H9 (cell line): ENCODE measurements at regions not wholly inside any gene's neighbourhood (a gene's known extent, or its start where the extent isn't known, plus 50 kb on each side); places are given as distances from the start of the nearest gene placed in this dataset.
"Not testable (repeated sequence)": the region's sequence is repeated elsewhere in the genome, so short reads cannot be mapped to it uniquely, and the experiment has no call there.

Experiments
- DNase-seq: peaks from one replicate; pipeline ENCODE4 v3.0.0-alpha.2; 2017
- H2AFZ ChIP-seq: one replicate; pipeline ENCODE4 v1.6.1; 2013; ENCODE audit warnings: mild to moderate bottlenecking, low read length, control low read depth, moderate library complexity
- H2AK5ac ChIP-seq: 2 replicates; pipeline ENCODE4 v1.6.1; 2013; ENCODE audit warnings: low read length, control low read depth, mixed read lengths; ENCODE audit not compliant: insufficient read length
- H2BK120ac ChIP-seq: one replicate; pipeline ENCODE4 v1.6.1; 2013; ENCODE audit warnings: low read depth, mild to moderate bottlenecking, low read length, control low read depth, inconsistent platforms; ENCODE audit not compliant: poor library complexity, severe bottlenecking
- H2BK12ac ChIP-seq: 2 replicates; pipeline ENCODE4 v1.6.1; 2013; ENCODE audit warnings: low read length, control low read depth, mixed read lengths, low read depth; ENCODE audit not compliant: insufficient read length
- H2BK15ac ChIP-seq: 2 replicates; pipeline ENCODE4 v1.6.1; 2013; ENCODE audit warnings: low read depth, low read length, control low read depth
- H2BK20ac ChIP-seq: one replicate; pipeline ENCODE4 v1.6.1; 2013; ENCODE audit warnings: low read depth, mild to moderate bottlenecking, low read length, control low read depth, inconsistent platforms; ENCODE audit not compliant: poor library complexity, severe bottlenecking
- H2BK5ac ChIP-seq: 2 replicates; pipeline ENCODE4 v1.6.1; 2013; ENCODE audit warnings: low read length, control low read depth, mixed read lengths; ENCODE audit not compliant: insufficient read length
- H3K14ac ChIP-seq: 2 replicates; pipeline ENCODE4 v1.6.1; 2013; ENCODE audit warnings: low read length, control low read depth; ENCODE audit not compliant: insufficient read depth
- H3K18ac ChIP-seq: 2 replicates; pipeline ENCODE4 v1.6.1; 2013; ENCODE audit warnings: low read depth, mild to moderate bottlenecking, mixed read lengths, low read length, control low read depth; ENCODE audit not compliant: insufficient read length
- H3K23ac ChIP-seq: 2 replicates; pipeline ENCODE4 v1.6.1; 2013; ENCODE audit warnings: low read length, control low read depth, mixed read lengths, low read depth; ENCODE audit not compliant: insufficient read length
- H3K23me2 ChIP-seq: 2 replicates; pipeline ENCODE4 v1.6.1; 2013; ENCODE audit warnings: low read depth, mild to moderate bottlenecking, mixed read lengths, low read length, control low read depth; ENCODE audit not compliant: insufficient read length, poor library complexity, severe bottlenecking
- H3K27ac ChIP-seq: 2 replicates; pipeline ENCODE4 v1.5.1; 2013; ENCODE audit warnings: low read length, control low read depth, mixed read lengths, low read depth; ENCODE audit not compliant: insufficient read length
- H3K27me3 ChIP-seq: 2 replicates; pipeline ENCODE4 v1.6.1; 2013; ENCODE audit warnings: low read length, control low read depth, inconsistent platforms; ENCODE audit not compliant: insufficient read depth
- H3K4ac ChIP-seq: 2 replicates; pipeline ENCODE4 v1.6.1; 2013; ENCODE audit warnings: low read depth, mild to moderate bottlenecking, control low read depth, inconsistent platforms, low read length, moderate library complexity
- H3K4me1 ChIP-seq: 2 replicates; pipeline ENCODE4 v1.6.1; 2013; ENCODE audit warnings: low read length, control low read depth, inconsistent platforms; ENCODE audit not compliant: insufficient read depth
- H3K4me2 ChIP-seq: 2 replicates; pipeline ENCODE4 v1.6.1; 2013; ENCODE audit warnings: low read length, control low read depth, mixed read lengths; ENCODE audit not compliant: insufficient read length, insufficient read depth
- H3K56ac ChIP-seq: 2 replicates; pipeline ENCODE4 v1.6.1; 2013; ENCODE audit warnings: low read depth, mild to moderate bottlenecking, mixed read lengths, low read length, control low read depth; ENCODE audit not compliant: insufficient read length
- H3K79me1 ChIP-seq: 2 replicates; pipeline ENCODE4 v1.6.1; 2013; ENCODE audit warnings: low read depth, mild to moderate bottlenecking, moderate library complexity, low read length, control low read depth, inconsistent platforms; ENCODE audit not compliant: insufficient read depth, poor library complexity, severe bottlenecking
- H3K79me2 ChIP-seq: 2 replicates; pipeline ENCODE4 v1.6.1; 2013; ENCODE audit warnings: low read length, control low read depth, inconsistent platforms; ENCODE audit not compliant: insufficient read depth
- H3K9ac ChIP-seq: 2 replicates; pipeline ENCODE4 v1.6.1; 2013; ENCODE audit warnings: low read length, control low read depth, mixed read lengths; ENCODE audit not compliant: insufficient read length; ENCODE audit errors: extremely low read depth
- H3K9me3 ChIP-seq: one replicate; pipeline ENCODE4 v1.6.1; 2013; ENCODE audit warnings: low read depth, low read length, inconsistent platforms; ENCODE audit not compliant: control insufficient read depth
- H3T11ph ChIP-seq: one replicate; pipeline ENCODE4 v1.6.1; 2013; ENCODE audit warnings: mild to moderate bottlenecking, low read length, control low read depth, inconsistent platforms
- H4K20me1 ChIP-seq: one replicate; pipeline ENCODE4 v1.6.1; 2013; ENCODE audit not compliant: control insufficient read depth, insufficient read length, insufficient read depth
- H4K5ac ChIP-seq: 2 replicates; pipeline ENCODE4 v1.6.1; 2013; ENCODE audit warnings: low read depth, mild to moderate bottlenecking, mixed read lengths, low read length, control low read depth; ENCODE audit not compliant: insufficient read length
- H4K8ac ChIP-seq: replicated peaks from 2 replicates; pipeline ENCODE4 v1.6.1; 2013; ENCODE audit warnings: low read length, control low read depth, mixed read lengths, low read depth; ENCODE audit not compliant: insufficient read length
- H4K91ac ChIP-seq: 2 replicates; pipeline ENCODE4 v1.6.1; 2013; ENCODE audit warnings: low read depth, mild to moderate bottlenecking, moderate library complexity, mixed read lengths, low read length, control low read depth; ENCODE audit not compliant: insufficient read length
- H3K27ac Mint-ChIP-seq, 3 experiments: 2 replicates in 2 of 3; 3 replicates in 1 of 3; pipeline ENCODE4 v1.8.0; 2020 to 2021; ENCODE audit warnings: mixed read lengths in 3 of 3, mild to moderate bottlenecking in 1 of 3, moderate library complexity in 1 of 3
- H3K27me3 Mint-ChIP-seq: 2 replicates; pipeline ENCODE4 v1.8.0; 2021; ENCODE audit warnings: low read depth, mild to moderate bottlenecking, moderate library complexity, mixed read lengths
- H3K36me3 Mint-ChIP-seq, 3 experiments: 2 replicates in 2 of 3; 3 replicates in 1 of 3; pipeline ENCODE4 v1.8.0; 2020 to 2021; ENCODE audit warnings: low read depth in 3 of 3, mixed read lengths in 3 of 3; ENCODE audit not compliant: insufficient read depth in 1 of 3
- H3K4me1 Mint-ChIP-seq, 2 experiments: 2 replicates each; pipeline ENCODE4 v1.8.0; 2020; ENCODE audit warnings: mixed read lengths in 2 of 2
- H3K4me3 Mint-ChIP-seq, 2 experiments: 2 replicates in 1 of 2; 3 replicates in 1 of 2; pipeline ENCODE4 v1.8.0; 2020 to 2021; ENCODE audit warnings: mild to moderate bottlenecking in 2 of 2, mixed read lengths in 2 of 2, moderate library complexity in 1 of 2
- H3K9me3 Mint-ChIP-seq, 2 experiments: 2 replicates in 1 of 2; 3 replicates in 1 of 2; pipeline ENCODE4 v1.8.0; 2020; ENCODE audit warnings: mild to moderate bottlenecking in 2 of 2, mixed read lengths in 2 of 2, moderate library complexity in 1 of 2
- WGBS: extraction: QIAGEN DNeasy Blood & Tissue Kit; methylation state at CpG from one replicate; pipeline ENCODE4 v1.1.7; 2013; ENCODE audit warnings: missing lambda C conversion rate, low lambda C conversion rate, mixed read lengths; ENCODE audit not compliant: insufficient read length; ENCODE audit errors: extremely low coverage; 5-methylcytosine and 5-hydroxymethylcytosine counted together
- TF ChIP-seq, protein P1 (sequence below): fragments of 200-600 bp; sonication (generic); conservative IDR thresholded peaks from 3 replicates; pipeline ENCODE4 v1.8.0; 2021; ENCODE audit warnings: antibody characterized with exemption, mild to moderate bottlenecking

DNA sequence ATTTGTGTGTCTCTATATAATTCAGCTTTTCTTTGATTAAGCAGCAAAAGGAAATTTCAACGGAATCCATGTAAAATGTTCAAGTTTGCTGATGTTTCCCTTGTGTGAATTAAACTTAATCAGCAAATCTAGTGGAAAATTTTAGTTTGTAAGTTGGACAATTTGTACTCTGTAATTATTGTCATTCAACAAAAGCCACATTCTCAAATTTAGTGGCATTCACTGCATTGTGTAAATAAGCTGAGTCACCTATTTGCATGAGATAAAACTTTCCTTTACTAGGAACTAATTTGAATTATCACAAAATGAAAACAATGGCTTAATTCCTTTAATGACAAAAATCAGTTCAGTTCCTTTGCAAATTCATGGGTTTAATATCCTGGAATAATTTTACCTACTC is 784.2 kb upstream of the CCDC179 start:
- Histone ChIP-seq H3K4me2 (no peak overlapping the region), H3K9me3 (no peaks in the 10 kb centered on the region), H3K79me1 (no peaks in the 10 kb centered on the region), H3K27ac (no peak overlapping the region), H3K4me1 (no peaks in the 10 kb centered on the region; the same call in 1 of the 2 replicates), H3K27me3 (no peaks in the 10 kb centered on the region), H3K79me2 (no peaks in the 10 kb centered on the region), H2BK5ac (no peak overlapping the region), H4K91ac (no peak overlapping the region), H3K23ac (no peak overlapping the region), H2BK12ac (no peak overlapping the region), H3K14ac (no peak overlapping the region), H2BK120ac (no peak overlapping the region), H4K8ac (no peak overlapping the region), H3K9ac (no peak overlapping the region), H2BK15ac (no peak overlapping the region), H4K5ac (no peak overlapping the region), H2AFZ (no peak overlapping the region), H4K20me1 (no peaks in the 10 kb centered on the region), H3K4ac (no peak overlapping the region), H3K23me2 (no peaks in the 10 kb centered on the region), H3K56ac (no peak overlapping the region), H2AK5ac (no peak overlapping the region), H3K18ac (no peak overlapping the region), H2BK20ac (no peak overlapping the region), H3T11ph (no peak overlapping the region)
- no peak for DNase-seq
- Mint-ChIP-seq H3K4me1 (peaks cover 6% of the 10 kb centered on the region in 2 experiments), H3K27ac (0 out of 7 replicates have a peak overlapping the region, but pooled peaks of 1 of the 3 experiments have one; percentile 70), H3K4me3 (no peak overlapping the region), H3K36me3 (peaks cover 3 to 7% (median 3%) of the 10 kb centered on the region in 3 experiments; a peak in 3 of 7 replicates), H3K27me3 (no peaks in the 10 kb centered on the region), H3K9me3 (peaks cover 12 to 15% of the 10 kb centered on the region in 2 experiments; a peak in 4 of 5 replicates)
- TF ChIP-seq, protein P1, sequence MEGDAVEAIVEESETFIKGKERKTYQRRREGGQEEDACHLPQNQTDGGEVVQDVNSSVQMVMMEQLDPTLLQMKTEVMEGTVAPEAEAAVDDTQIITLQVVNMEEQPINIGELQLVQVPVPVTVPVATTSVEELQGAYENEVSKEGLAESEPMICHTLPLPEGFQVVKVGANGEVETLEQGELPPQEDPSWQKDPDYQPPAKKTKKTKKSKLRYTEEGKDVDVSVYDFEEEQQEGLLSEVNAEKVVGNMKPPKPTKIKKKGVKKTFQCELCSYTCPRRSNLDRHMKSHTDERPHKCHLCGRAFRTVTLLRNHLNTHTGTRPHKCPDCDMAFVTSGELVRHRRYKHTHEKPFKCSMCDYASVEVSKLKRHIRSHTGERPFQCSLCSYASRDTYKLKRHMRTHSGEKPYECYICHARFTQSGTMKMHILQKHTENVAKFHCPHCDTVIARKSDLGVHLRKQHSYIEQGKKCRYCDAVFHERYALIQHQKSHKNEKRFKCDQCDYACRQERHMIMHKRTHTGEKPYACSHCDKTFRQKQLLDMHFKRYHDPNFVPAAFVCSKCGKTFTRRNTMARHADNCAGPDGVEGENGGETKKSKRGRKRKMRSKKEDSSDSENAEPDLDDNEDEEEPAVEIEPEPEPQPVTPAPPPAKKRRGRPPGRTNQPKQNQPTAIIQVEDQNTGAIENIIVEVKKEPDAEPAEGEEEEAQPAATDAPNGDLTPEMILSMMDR, result no peak
- WGBS, result no CpG with 5 or more reads among the region's 1 CpG

DNA sequence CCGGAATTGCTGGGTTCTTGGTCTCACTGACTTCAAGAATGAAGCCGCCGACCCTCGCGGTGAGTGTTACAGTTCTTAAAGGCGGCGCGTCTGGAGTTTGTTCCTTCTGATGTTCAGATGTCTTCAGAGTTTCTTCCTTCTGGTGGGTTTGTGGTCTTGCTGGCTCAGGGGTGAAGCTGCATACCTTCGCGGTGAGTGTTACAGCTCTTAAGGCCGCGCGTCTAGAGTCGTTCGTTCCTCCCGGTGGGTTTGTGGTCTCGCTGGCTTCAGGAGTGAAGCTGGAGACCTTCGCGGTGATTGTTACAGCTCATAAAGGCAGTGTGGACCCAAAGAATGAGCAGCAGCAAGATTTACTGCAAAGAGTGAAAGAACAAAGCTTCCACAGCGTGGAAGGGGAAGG is 792.1 kb upstream of the CCDC179 start:
- H3K27ac ChIP-seq, DNase-seq, H3K9ac ChIP-seq, H2BK20ac ChIP-seq, H3K23ac ChIP-seq, H2BK120ac ChIP-seq, H2BK15ac ChIP-seq, H3K27me3 ChIP-seq, H3K14ac ChIP-seq, H3T11ph ChIP-seq, H4K8ac ChIP-seq, H4K91ac ChIP-seq, H3K79me2 ChIP-seq, H2AK5ac ChIP-seq, H2AFZ ChIP-seq, H3K4me3 Mint-ChIP-seq, H3K4me2 ChIP-seq, H3K79me1 ChIP-seq, H3K27ac Mint-ChIP-seq, H3K4me1 ChIP-seq, H4K5ac ChIP-seq, H3K4me1 Mint-ChIP-seq, H3K23me2 ChIP-seq, H2BK12ac ChIP-seq, H3K56ac ChIP-seq, H3K27me3 Mint-ChIP-seq, H3K18ac ChIP-seq, H2BK5ac ChIP-seq, H3K9me3 ChIP-seq, H4K20me1 ChIP-seq, H3K4ac ChIP-seq: not testable (repeated sequence)
- Mint-ChIP-seq H3K36me3 (peaks cover 0 to 11% (median 1%) of the 10 kb centered on the region in 3 experiments; a peak in 4 of 7 replicates), H3K9me3 (peaks cover 11 to 19% of the 10 kb centered on the region in 2 experiments; a peak in 4 of 5 replicates)
- no CpG with 5 or more reads among the region's 20 CpGs for WGBS
